Tibial nerve (tissue), 3 donors: ENCODE measurements at regions not wholly inside any gene's neighbourhood (a gene's known extent, or its start where the extent isn't known, plus 50 kb on each side); places are given as distances from the start of the nearest gene placed in this dataset.

Source experiments
- POLR2A ChIP-seq, 2 donors: fragments of 450-650 bp; IDR thresholded peaks; one replicate each; pipeline ENCODE4 v1.6.1; 2017; ENCODE audit warnings: antibody characterized with exemption in 2 of 2, mild to moderate bottlenecking in 2 of 2, moderate library complexity in 2 of 2
- TF ChIP-seq, protein P1 (sequence below), 5 experiments: fragments of 200-600 bp in 3 of 5; fragments of 450-650 bp in 2 of 5; sonication (generic) in 3 of 5; IDR thresholded peaks; one replicate each; pipeline ENCODE4 v1.5.1; 2016 to 2019; ENCODE audit warnings: antibody characterized with exemption in 5 of 5, mild to moderate bottlenecking in 3 of 5, moderate library complexity in 2 of 5

DNA sequence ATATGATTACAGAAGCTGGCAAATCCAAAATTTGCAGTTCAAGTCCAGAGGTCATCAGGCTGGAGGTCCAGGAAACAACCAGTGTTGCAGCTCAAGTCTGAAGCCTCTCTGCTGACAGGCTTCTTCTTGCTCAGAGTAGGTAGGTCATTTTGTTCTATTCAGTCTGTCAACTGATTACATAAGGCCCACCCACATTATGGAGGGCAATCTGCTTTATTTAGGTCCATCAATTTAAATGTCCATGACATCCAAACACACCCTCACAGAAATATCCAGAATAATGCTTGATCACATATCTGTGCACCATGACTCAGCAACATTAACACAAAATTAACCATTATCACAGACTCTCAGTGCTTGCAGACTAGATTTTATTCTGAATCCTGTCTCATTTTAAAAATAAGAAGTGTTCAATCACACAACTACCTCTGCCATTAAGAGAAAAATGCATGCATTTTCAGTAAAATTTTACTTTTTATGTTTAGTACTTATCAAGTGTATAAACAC, 759.2 kb upstream of the ADGRB3 start:
- TF ChIP-seq, protein P1, sequence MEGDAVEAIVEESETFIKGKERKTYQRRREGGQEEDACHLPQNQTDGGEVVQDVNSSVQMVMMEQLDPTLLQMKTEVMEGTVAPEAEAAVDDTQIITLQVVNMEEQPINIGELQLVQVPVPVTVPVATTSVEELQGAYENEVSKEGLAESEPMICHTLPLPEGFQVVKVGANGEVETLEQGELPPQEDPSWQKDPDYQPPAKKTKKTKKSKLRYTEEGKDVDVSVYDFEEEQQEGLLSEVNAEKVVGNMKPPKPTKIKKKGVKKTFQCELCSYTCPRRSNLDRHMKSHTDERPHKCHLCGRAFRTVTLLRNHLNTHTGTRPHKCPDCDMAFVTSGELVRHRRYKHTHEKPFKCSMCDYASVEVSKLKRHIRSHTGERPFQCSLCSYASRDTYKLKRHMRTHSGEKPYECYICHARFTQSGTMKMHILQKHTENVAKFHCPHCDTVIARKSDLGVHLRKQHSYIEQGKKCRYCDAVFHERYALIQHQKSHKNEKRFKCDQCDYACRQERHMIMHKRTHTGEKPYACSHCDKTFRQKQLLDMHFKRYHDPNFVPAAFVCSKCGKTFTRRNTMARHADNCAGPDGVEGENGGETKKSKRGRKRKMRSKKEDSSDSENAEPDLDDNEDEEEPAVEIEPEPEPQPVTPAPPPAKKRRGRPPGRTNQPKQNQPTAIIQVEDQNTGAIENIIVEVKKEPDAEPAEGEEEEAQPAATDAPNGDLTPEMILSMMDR (IDR thresholded peaks at IDR 0.05), result no peak
- TF ChIP-seq POLR2A (IDR thresholded peaks at IDR 0.05), result no peak
